GM12878 (cell line): ENCODE measurements at regions not wholly inside any gene's neighbourhood (a gene's known extent, or its start where the extent isn't known, plus 50 kb on each side); places are given as distances from the start of the nearest gene placed in this dataset.

Experiments used
- ATAC-seq: fragments of 200-7000 bp; cut with Tn5 transposase; 3 replicates; pipeline ENCODE4 v1.9.1; 2020; ENCODE audit warnings: mild to moderate bottlenecking, moderate library complexity
- BruUV-seq: library from RNA; stranded (reverse); fragments of 400-500 nt; replicated peaks from 2 replicates; lab custom pipeline; 2021; lab: Mats Ljungman, UMichigan
- CTCF ChIA-PET: fragments of 300-600 bp; sonication (Branson Sonifier 250); formaldehyde crosslinking; extraction: SDS; loops from one replicate; lab custom pipeline; 2021; ENCODE audit warnings: inconsistent platforms; lab: Yijun Ruan, JAX
- POLR2A ChIA-PET: fragments of 350-600 bp; formaldehyde crosslinking; extraction: SDS; loops from one replicate; lab custom pipeline; 2021; ENCODE audit warnings: inconsistent platforms; lab: Charles Lee
- RAD21 ChIA-PET: fragments of 300-600 bp; sonication (Branson Sonifier 250); formaldehyde crosslinking; loops from one replicate; lab custom pipeline; 2023; ENCODE audit warnings: antibody characterized with exemption; ENCODE audit not compliant: unreplicated experiment; lab: Charles Lee
- SMC1A ChIA-PET: fragments of 300-600 bp; sonication (Branson Sonifier 250); formaldehyde crosslinking; loops from one replicate; lab custom pipeline; 2023; ENCODE audit not compliant: unreplicated experiment, uncharacterized antibody; lab: Charles Lee
- DNase-seq: peaks from one replicate; pipeline ENCODE4 v3.0.0-alpha.2; 2011; ENCODE audit warnings: low read depth, low spot score
- FAIRE-seq: peaks from 3 replicates; lab custom pipeline; 2011; peaks lifted over from hg19 to GRCh38; lab: Jason Lieb, UNC
- H2AFZ ChIP-seq: 2 replicates; pipeline ENCODE4 v1.6.0; 2011; ENCODE audit warnings: low read depth, low read length, control low read depth; ENCODE audit not compliant: control insufficient read depth
- H3K27ac ChIP-seq: 2 replicates; pipeline ENCODE4 v1.5.1; 2011; ENCODE audit warnings: control low read depth; ENCODE audit not compliant: control insufficient read depth, insufficient read depth
- H3K27me3 ChIP-seq, 2 experiments: replicated peaks in 1 of 2; 2 replicates each; pipeline versions ENCODE4 v1.6.0 to v1.6.1; 2011; ENCODE audit warnings: low read length in 1 of 2; ENCODE audit not compliant: control insufficient read depth in 2 of 2, insufficient read depth in 2 of 2
- H3K36me3 ChIP-seq, 2 experiments: 2 replicates each; pipeline ENCODE4 v1.5.1; 2011; ENCODE audit warnings: low read length in 1 of 2; ENCODE audit not compliant: control insufficient read depth in 2 of 2, insufficient read depth in 2 of 2
- H3K4me1 ChIP-seq: 2 replicates; pipeline ENCODE4 v1.6.1; 2011; ENCODE audit warnings: mild to moderate bottlenecking, low read length, moderate library complexity, mixed read lengths; ENCODE audit not compliant: control insufficient read depth, insufficient read depth
- H3K4me2 ChIP-seq: 2 replicates; pipeline ENCODE4 v1.6.0; 2011; ENCODE audit warnings: control low read depth; ENCODE audit not compliant: control insufficient read depth, insufficient read depth
- H3K4me3 ChIP-seq: fragments of 200-600 bp; sonication (generic); 2 replicates; pipeline ENCODE4 v1.5.1; 2016
- H3K79me2 ChIP-seq: 2 replicates; pipeline ENCODE4 v1.6.0; 2011; ENCODE audit warnings: low read length; ENCODE audit not compliant: control insufficient read depth, insufficient read depth
- H3K9ac ChIP-seq: 2 replicates; pipeline ENCODE4 v1.8.0; 2011; ENCODE audit warnings: low read length, control low read depth, mixed read lengths; ENCODE audit not compliant: control insufficient read depth, insufficient read depth
- H3K9me3 ChIP-seq: replicated peaks from 3 replicates; pipeline ENCODE4 v1.5.1; 2011; ENCODE audit warnings: mild to moderate bottlenecking, low read length; ENCODE audit not compliant: control insufficient read depth, insufficient read depth
- H4K20me1 ChIP-seq: 2 replicates; pipeline ENCODE4 v1.6.0; 2011; ENCODE audit not compliant: control insufficient read depth, insufficient read depth
- BACH1 ChIP-seq: fragments of 450-650 bp; IDR thresholded peaks from 2 replicates; pipeline ENCODE4 v1.6.1; 2017; ENCODE audit warnings: mild to moderate bottlenecking, borderline replicate concordance
- BCLAF1 ChIP-seq: fragments of 450-650 bp; IDR thresholded peaks from 2 replicates; pipeline ENCODE4 v1.6.1; 2017; ENCODE audit warnings: antibody characterized with exemption, mild to moderate bottlenecking, moderate library complexity
- CEBPB ChIP-seq, 2 experiments: fragments of 150-350 bp in 1 of 2; IDR thresholded peaks; 2 replicates each; pipeline ENCODE4 v1.6.1; 2012 to 2014; ENCODE audit warnings: low read depth in 2 of 2, low read length in 2 of 2, borderline replicate concordance in 1 of 2, inconsistent platforms in 1 of 2
- CREM ChIP-seq: IDR thresholded peaks from 2 replicates; pipeline ENCODE4 v1.6.1; 2014; ENCODE audit warnings: antibody characterized with exemption, low read depth
- E2F4 ChIP-seq: IDR thresholded peaks from 2 replicates; pipeline ENCODE4 v1.6.1; 2012; ENCODE audit warnings: low read depth, low read length, improper control_type of control experiment
- HCFC1 ChIP-seq: fragments of 150-350 bp; IDR thresholded peaks from 2 replicates; pipeline ENCODE4 v1.6.1; 2014; ENCODE audit warnings: low read length
- HSF1 ChIP-seq: fragments of 150-350 bp; IDR thresholded peaks from 2 replicates; pipeline ENCODE4 v1.6.1; 2014; ENCODE audit warnings: mild to moderate bottlenecking, low read depth, low read length
- IRF5 ChIP-seq: fragments of 450-650 bp; IDR thresholded peaks from 2 replicates; pipeline ENCODE4 v1.6.1; 2017; ENCODE audit warnings: borderline replicate concordance
- JUND ChIP-seq: IDR thresholded peaks from 2 replicates; pipeline ENCODE4 v1.6.1; 2012; ENCODE audit warnings: low read depth, mild to moderate bottlenecking, low read length, improper control_type of control experiment, moderate library complexity
- NR2F1 ChIP-seq: fragments of 450-650 bp; conservative IDR thresholded peaks from 2 replicates; pipeline ENCODE4 v1.6.1; 2017; ENCODE audit warnings: mild to moderate bottlenecking
- POLR2AphosphoS2 ChIP-seq: IDR thresholded peaks from 2 replicates; pipeline ENCODE4 v1.6.1; 2011; ENCODE audit warnings: low read depth, mild to moderate bottlenecking, low read length, improper control_type of control experiment, moderate library complexity
- ZZZ3 ChIP-seq: IDR thresholded peaks from 2 replicates; pipeline ENCODE4 v1.6.1; 2011; ENCODE audit warnings: low read depth; ENCODE audit not compliant: control insufficient read depth, insufficient read length
- WGBS: methylation state at CpG from one replicate; pipeline ENCODE4 v1.1.6; 2016; ENCODE audit warnings: low lambda C conversion rate; ENCODE audit not compliant: insufficient replicate concordance, insufficient coverage; ENCODE audit errors: missing lambda C conversion rate; 5-methylcytosine and 5-hydroxymethylcytosine counted together
- in situ Hi-C: fragments of 300-500 bp; cut with MboI; formaldehyde crosslinking; loops from 9 replicates; pipeline ENCODE4 v1.14.3; 2018; ENCODE audit warnings: mixed read lengths
- intact Hi-C: fragments of 100-400 bp; cut with micrococcal nuclease; formaldehyde crosslinking; loops from one replicate; pipeline ENCODE4 v1.14.2; 2022; ENCODE audit not compliant: unreplicated experiment

- RAD21 ChIA-PET: no interaction called here
- peaks cover 13% of the 10 kb centered on the region; the same call in 1 of the 2 replicates for H3K4me1 ChIP-seq
- TF ChIP-seq BACH1 (no peak), JUND (no peak), CREM (no peak), HSF1 (no peak), POLR2AphosphoS2 (no peak), NR2F1 (no peak), IRF5 (no peak), HCFC1 (no peak), CEBPB (IDR thresholded peaks at IDR 0.05; ENCODE audit: borderline replicate concordance in 1 of 2, low read depth in 2 of 2, low read length in 2 of 2) (no peak), ZZZ3 (no peak), E2F4 (no peak), BCLAF1 (no peak)
- TF ChIP-seq, all 136 proteins: peak for 0
- BruUV-seq: no TSS peak
- H3K4me3 ChIP-seq: no peak overlapping the region
- intact Hi-C loops (no loop called here), in situ Hi-C loops (no loop called here)
- no peaks in the 10 kb centered on the region for H3K36me3 ChIP-seq
- no peak overlapping the region for H3K9ac ChIP-seq
- DNase-seq (no peak), ATAC-seq (no peak), FAIRE-seq (no peak)
- H3K27ac ChIP-seq: no peak overlapping the region
- H2AFZ ChIP-seq: no peak overlapping the region
- H3K79me2 ChIP-seq: no peaks in the 10 kb centered on the region
- H3K27me3 ChIP-seq: no peaks in the 10 kb centered on the region
- ChIA-PET SMC1A (no interaction called here), CTCF (interaction anchor here (0.7 kb wide), 1 partner anchor 12 kb away, joined by 3 read pairs; no protein-coding TSS in a partner anchor), POLR2A (no interaction called here)
- H4K20me1 ChIP-seq: no peaks in the 10 kb centered on the region
- 86% methylated on average over 20 of the region's 20 CpGs for WGBS
- no peak overlapping the region for H3K4me2 ChIP-seq
- H3K9me3 ChIP-seq: no peaks in the 10 kb centered on the region; the same call in 2 of the 3 replicates
Observed at GRCh38 chr6:163719028-163719742, 304.7 kb downstream of the QKI start.
